Astrocyte of the cerebellum (primary cell): ENCODE measurements at regions not wholly inside any gene's neighbourhood (a gene's known extent, or its start where the extent isn't known, plus 50 kb on each side); places are given as distances from the start of the nearest gene placed in this dataset.

Source experiments
- DNase-seq: peaks from one replicate; pipeline ENCODE4 v3.0.0-alpha.2; 2011; ENCODE audit warnings: low read depth
- H3K4me3 ChIP-seq: 2 replicates; pipeline ENCODE4 v1.5.1; 2011; ENCODE audit warnings: mild to moderate bottlenecking, low read depth, low read length, moderate library complexity
- CTCF ChIP-seq: IDR thresholded peaks from 2 replicates; pipeline ENCODE4 v1.5.1; 2012; ENCODE audit warnings: low read length, low read depth, moderate library complexity, mild to moderate bottlenecking; ENCODE audit errors: missing control alignments
- in situ Hi-C: cut with HindIII; loops from 2 replicates; pipeline ENCODE4 v1.10.0; 2017; ENCODE audit warnings: low sequenced_read_pairs

GRCh38 chr12:42761601-42762350 lies 172.2 kb upstream of the PRICKLE1 start:
- in situ Hi-C loops, result loop anchor here (25.0 kb wide), 1 partner anchor 526 kb away; no protein-coding TSS in a partner anchor
- H3K4me3 ChIP-seq, result no peak overlapping the region
- DNase-seq, result no peak
- no peak for TF ChIP-seq CTCF

- DNase-seq, result no peak
- H3K4me3 ChIP-seq, result no peak overlapping the region
- in situ Hi-C loops, result loop anchor here (25.0 kb wide), 1 partner anchor 526 kb away; no protein-coding TSS in a partner anchor
- no peak for TF ChIP-seq CTCF
These were observed 171.5 kb upstream of the PRICKLE1 start for GRCh38 chr12:42761086-42761485.

DNA sequence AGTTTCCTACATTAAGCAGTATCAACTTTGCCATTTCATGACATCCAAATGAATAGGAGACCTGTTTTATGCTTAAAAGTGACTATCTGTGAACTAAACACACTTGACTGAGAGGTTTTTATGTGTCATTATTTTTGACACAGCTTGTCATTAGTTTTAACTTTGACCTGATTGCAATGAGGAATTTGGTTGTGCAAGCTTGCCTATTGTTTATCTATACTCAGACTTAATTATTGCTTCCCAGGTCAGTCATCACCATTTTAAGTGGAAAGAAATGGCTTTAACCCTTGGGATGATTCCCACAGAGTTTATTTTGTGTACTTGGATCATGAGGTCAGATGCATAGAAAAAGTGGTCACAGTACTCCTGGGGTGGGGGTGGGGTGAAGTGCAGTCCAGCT lies 171.0 kb upstream of the PRICKLE1 start:
- in situ Hi-C loops, result loop anchor here (25.0 kb wide), 1 partner anchor 527 kb away; no protein-coding TSS in a partner anchor
- no peak for DNase-seq
- no peak for TF ChIP-seq CTCF
- no peak overlapping the region for H3K4me3 ChIP-seq

- peak; percentile 85 for DNase-seq
- no peak for TF ChIP-seq CTCF
- in situ Hi-C loops, result loop anchor here (25.0 kb wide), 1 partner anchor 528 kb away; no protein-coding TSS in a partner anchor
These were observed 170.2 kb upstream of the PRICKLE1 start for GRCh38 chr12:42759622-42760273.

DNA sequence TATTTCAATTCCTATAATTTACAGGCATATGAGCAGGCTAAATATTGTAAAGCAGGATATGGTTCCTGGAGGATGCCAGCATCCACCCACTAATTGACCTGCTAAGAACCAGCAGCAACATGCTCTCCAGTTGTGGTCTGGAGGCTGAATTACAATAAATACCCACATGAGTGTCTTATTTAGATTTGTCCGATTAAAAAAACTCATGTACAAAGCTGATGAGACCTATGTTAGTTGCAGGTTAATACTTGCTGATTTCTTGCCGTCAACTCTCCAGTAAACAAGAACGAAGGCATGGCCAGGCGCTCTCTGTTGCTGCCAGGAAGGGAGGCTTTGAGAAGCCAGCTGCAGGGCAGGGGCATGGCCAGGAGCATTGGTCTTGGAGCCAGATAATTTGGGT lies 169.3 kb upstream of the PRICKLE1 start:
- in situ Hi-C loops, result loop anchor here (25.0 kb wide), 1 partner anchor 528 kb away; no protein-coding TSS in a partner anchor
- no peak for DNase-seq
- no peak for TF ChIP-seq CTCF
- no peak overlapping the region for H3K4me3 ChIP-seq

More at GRCh38 chr12:42759622-42760273, 170.2 kb upstream of the PRICKLE1 start:
- H3K4me3 ChIP-seq, result no peak overlapping the region

- in situ Hi-C loops, result loop anchor here (25.0 kb wide), 1 partner anchor 530 kb away; no protein-coding TSS in a partner anchor
- DNase-seq, result no peak
- no peak overlapping the region for H3K4me3 ChIP-seq
- TF ChIP-seq CTCF, result no peak
These were observed 168.1 kb upstream of the PRICKLE1 start for GRCh38 chr12:42757624-42758119.
